GM12864 (cell line): ENCODE measurements at regions not wholly inside any gene's neighbourhood (a gene's known extent, or its start where the extent isn't known, plus 50 kb on each side); places are given as distances from the start of the nearest gene placed in this dataset.

Experiments
- DNase-seq: peaks from one replicate; pipeline ENCODE4 v3.0.0-alpha.2; 2011; ENCODE audit warnings: low read depth
- H3K4me3 ChIP-seq: 2 replicates; pipeline ENCODE4 v1.5.1; 2011; ENCODE audit warnings: mild to moderate bottlenecking, low read depth, low read length, control low read depth
- CTCF ChIP-seq: IDR thresholded peaks from 2 replicates; pipeline ENCODE4 v1.5.1; 2011; ENCODE audit warnings: low read depth, mild to moderate bottlenecking, moderate library complexity, low read length, control low read depth, inconsistent platforms; ENCODE audit errors: missing control alignments

GRCh38 chr7:68846811-68847325, 751.4 kb upstream of the AUTS2 start:
- TF ChIP-seq CTCF = no peak
- no peak for DNase-seq
- no peak overlapping the region for H3K4me3 ChIP-seq

- no peak overlapping the region for H3K4me3 ChIP-seq
- no peak for DNase-seq
- TF ChIP-seq CTCF = no peak
Measured at GRCh38 chr7:68853254-68853653, 745.0 kb upstream of the AUTS2 start.

GRCh38 chr7:68857571-68857970, 740.7 kb upstream of the AUTS2 start:
- no peak overlapping the region for H3K4me3 ChIP-seq
- TF ChIP-seq CTCF = no peak
- no peak for DNase-seq

DNA sequence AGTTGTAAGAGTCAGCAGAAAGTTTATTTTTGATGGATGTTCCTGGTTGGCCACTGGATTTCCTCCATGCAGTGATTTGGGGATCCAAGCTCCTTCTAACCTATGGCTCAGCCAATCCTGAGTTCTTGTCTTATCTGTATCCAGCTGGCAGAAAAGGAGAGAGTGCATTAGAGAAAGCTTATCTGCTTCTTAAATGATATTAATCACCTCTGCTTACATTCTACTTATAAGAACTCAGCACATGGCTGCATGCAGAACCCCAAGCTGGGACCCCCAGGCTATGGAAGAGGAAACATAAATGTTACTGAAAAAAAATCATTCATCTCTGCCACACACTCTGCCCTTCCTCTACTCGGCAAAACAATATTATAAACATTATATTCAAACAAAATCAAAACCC, 739.8 kb upstream of the AUTS2 start:
- H3K4me3 ChIP-seq = no peak overlapping the region
- no peak for TF ChIP-seq CTCF
- DNase-seq = no peak

- DNase-seq = no peak
- no peak for TF ChIP-seq CTCF
- no peak overlapping the region for H3K4me3 ChIP-seq
Measured at GRCh38 chr7:68861171-68861570, 737.1 kb upstream of the AUTS2 start.

GRCh38 chr7:68862261-68862660, 736.0 kb upstream of the AUTS2 start:
- DNase-seq = no peak
- no peak for TF ChIP-seq CTCF
- H3K4me3 ChIP-seq = no peak overlapping the region

DNA sequence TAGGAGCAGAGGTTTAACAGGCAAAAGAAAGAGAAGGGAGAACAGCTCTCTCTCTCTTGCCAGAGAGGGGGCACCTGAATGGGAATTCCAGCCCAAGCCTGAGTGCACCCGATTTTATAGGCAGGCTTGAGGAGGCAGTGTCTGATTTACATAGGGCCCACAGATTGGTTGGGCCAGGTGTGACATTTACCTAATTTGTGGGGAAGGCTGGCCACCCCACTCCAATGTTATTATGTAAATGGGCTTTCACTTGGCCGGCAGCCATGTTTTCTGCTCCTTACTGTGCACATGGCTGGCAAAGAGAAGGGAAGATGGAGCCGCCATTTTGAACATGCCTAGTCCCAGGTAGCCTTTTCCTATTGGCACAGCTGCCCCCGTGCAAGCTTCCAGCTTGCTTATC, 735.5 kb upstream of the AUTS2 start:
- no peak for TF ChIP-seq CTCF
- DNase-seq = no peak

More for the DNA sequence above, 735.5 kb upstream of the AUTS2 start:
- H3K4me3 ChIP-seq = no peak overlapping the region
